GM11168 (cell line): ENCODE measurements at regions not wholly inside any gene's neighbourhood (a gene's known extent, or its start where the extent isn't known, plus 50 kb on each side); places are given as distances from the start of the nearest gene placed in this dataset.

ENCODE experiments used
- in situ Hi-C: fragments of 300-500 bp; cut with MboI; formaldehyde crosslinking; loops from one replicate; pipeline ENCODE4 v1.12.0; 2022; ENCODE audit warnings: low sequenced_read_pairs; ENCODE audit not compliant: unreplicated experiment

DNA sequence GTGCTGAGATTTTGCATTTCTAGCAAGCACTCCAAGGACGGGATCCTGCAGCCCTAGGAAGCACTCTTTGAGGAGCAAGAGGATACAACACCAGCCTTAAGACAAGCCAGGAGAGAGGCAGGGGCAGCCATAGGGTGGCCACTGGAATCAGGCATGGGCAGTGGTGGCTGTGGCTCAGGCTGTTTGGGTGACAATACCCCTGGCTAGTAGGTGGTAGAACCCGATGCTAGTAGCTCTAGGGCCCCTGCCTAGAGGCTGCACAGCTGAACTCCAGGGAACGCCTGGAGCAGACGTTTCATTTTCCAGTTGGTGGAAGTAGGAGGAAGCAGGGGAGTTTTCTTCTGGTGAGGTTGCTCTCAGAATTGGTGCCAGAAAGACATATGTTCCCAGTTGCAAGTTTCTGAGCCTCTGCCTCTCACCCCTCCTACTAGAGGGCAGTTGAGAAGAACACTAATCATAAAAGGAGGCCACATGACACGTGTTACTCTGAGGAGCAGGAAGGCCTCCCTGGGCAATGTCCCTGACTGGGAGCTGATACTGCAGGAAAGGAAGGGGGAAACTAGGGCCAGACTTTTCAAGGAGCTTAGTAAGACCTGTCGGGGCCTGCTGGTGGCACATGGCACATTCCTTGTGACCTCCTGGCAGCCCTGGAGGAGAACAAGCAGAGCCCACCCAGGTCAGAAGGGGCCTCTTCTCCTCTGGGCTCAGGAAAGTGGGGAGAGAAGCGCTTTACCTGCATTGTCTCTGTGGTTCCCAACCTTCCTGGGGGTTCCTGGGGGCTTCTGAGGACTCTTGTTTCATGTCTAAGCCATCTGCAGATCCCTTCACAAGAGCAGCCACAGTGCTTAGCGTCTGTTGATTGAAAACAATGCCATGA, 56.6 kb upstream of the DRD2 start:
- in situ Hi-C loops, result loop anchor here (25.0 kb wide), 1 partner anchor 945 kb away; no protein-coding TSS in a partner anchor

DNA sequence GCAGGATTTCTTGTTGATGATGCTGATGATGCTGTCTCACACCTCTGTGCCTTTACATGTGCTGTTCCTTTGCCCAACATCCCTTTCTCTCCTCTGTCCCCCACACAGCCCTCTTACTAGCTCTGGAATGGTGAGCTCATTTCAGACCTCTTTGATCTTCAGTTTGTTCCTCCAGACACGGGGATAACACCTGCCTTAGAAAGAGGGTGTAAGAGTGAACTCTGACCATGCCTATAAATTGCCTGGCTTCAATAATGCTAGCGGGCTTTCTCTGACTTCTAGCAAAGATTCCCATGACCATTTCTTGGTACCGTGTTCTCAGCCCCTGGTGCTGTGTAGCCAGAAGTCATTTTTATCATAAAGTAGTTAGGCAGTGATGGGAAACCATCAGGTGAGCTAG, 55.9 kb upstream of the DRD2 start:
- in situ Hi-C loops, result loop anchor here (25.0 kb wide), 1 partner anchor 944 kb away; no protein-coding TSS in a partner anchor

DNA sequence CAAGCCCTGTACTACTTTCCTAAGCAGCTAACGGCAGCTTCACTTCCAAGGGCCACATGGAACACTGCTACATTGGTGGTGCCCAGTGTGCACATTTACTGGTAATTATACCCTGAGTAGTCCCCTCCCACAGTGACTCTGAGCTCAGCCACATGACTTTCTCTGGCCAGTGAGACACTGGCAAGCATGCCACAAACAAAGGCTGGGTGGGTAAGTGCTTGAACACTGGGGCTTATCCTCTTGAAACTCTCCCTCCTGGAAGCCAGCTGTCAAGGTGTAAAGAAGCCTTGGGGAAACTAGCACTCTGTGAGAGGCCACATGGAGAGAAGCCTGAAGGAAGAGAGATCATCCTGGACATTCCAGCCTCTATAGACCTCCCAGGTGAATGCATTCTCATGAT, 54.4 kb upstream of the DRD2 start:
- in situ Hi-C loops, result loop anchor here (5.0 to 25.0 kb wide), 2 partner anchors 222 to 942 kb away; no protein-coding TSS in a partner anchor

DNA sequence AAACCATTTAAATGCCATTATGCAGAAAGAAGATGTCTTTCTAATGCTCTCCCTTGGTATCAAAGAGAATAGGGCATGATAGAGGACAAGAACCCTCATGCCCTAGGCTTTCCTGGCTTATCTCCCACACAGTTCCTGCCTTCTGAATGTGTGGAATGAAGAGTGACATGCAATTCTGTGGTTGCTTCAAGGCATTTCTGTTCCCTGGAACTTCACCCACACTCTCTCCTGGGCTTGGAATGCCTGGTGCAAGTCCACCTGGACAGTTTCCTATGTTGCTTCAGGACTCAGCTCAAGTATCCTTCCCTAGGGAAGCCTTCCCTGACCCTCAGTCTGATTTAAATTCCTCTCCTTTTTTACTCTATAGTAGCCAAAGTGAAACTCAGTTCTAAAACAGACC, 53.8 kb upstream of the DRD2 start:
- in situ Hi-C loops, result loop anchor here (5.0 to 25.0 kb wide), 2 partner anchors 222 to 942 kb away; no protein-coding TSS in a partner anchor

DNA sequence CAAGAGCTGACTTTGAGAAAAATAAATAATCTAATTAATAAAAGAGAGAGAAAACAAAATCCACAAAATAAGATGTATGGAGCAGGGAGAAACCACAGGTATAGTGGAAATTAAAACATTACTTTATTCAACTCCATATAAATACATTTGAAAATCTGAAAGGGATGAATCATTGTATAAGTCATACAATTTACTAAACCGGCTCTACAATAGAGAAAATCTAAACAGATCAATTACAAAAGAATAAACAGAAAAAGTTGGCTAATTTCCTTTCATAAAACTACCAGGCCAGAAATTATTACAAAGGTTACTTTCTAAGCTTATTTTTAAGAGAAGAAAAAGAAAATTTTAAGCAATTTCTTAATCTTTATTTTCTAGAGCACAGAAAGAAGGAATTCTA, 51.3 kb upstream of the DRD2 start:
- in situ Hi-C loops, result loop anchor here (5.0 to 25.0 kb wide), 2 partner anchors 219 to 939 kb away; no protein-coding TSS in a partner anchor
